Neuronal stem cell (in vitro differentiated cells): ENCODE measurements at regions not wholly inside any gene's neighbourhood (a gene's known extent, or its start where the extent isn't known, plus 50 kb on each side); places are given as distances from the start of the nearest gene placed in this dataset.

ENCODE experiments used
- DNase-seq: peaks from one replicate; pipeline ENCODE4 v3.0.0-alpha.2; 2013; ENCODE audit warnings: low spot score
- H2AFZ ChIP-seq: one replicate; pipeline ENCODE4 v1.6.1; 2013; ENCODE audit warnings: mild to moderate bottlenecking, low read length, inconsistent platforms
- H2AK5ac ChIP-seq: 2 replicates; pipeline ENCODE4 v1.6.1; 2013; ENCODE audit warnings: low read depth, mild to moderate bottlenecking, inconsistent platforms, low read length, moderate library complexity, mixed read lengths
- H2BK120ac ChIP-seq: 2 replicates; pipeline ENCODE4 v1.6.1; 2013; ENCODE audit warnings: low read depth, mild to moderate bottlenecking, inconsistent platforms, low read length, moderate library complexity, mixed read lengths
- H2BK12ac ChIP-seq: one replicate; pipeline ENCODE4 v1.6.1; 2013; ENCODE audit warnings: low read length, inconsistent platforms
- H2BK15ac ChIP-seq: 2 replicates; pipeline ENCODE4 v1.6.1; 2013; ENCODE audit warnings: mild to moderate bottlenecking, low read length, inconsistent platforms, mixed read lengths
- H2BK5ac ChIP-seq: one replicate; pipeline ENCODE4 v1.6.1; 2013; ENCODE audit warnings: inconsistent platforms, mild to moderate bottlenecking, low read length, moderate library complexity
- H3K14ac ChIP-seq: one replicate; pipeline ENCODE4 v1.6.1; 2013; ENCODE audit warnings: low read length, inconsistent platforms
- H3K18ac ChIP-seq: 2 replicates; pipeline ENCODE4 v1.6.1; 2013; ENCODE audit warnings: low read length, inconsistent platforms
- H3K23ac ChIP-seq: 2 replicates; pipeline ENCODE4 v1.6.1; 2013; ENCODE audit warnings: low read depth, mild to moderate bottlenecking, mixed read lengths, low read length, inconsistent platforms; ENCODE audit not compliant: poor library complexity
- H3K27ac ChIP-seq: replicated peaks from 3 replicates; pipeline ENCODE4 v1.5.1; 2013; ENCODE audit warnings: low read length, inconsistent platforms
- H3K27me3 ChIP-seq, 3 experiments: 2 replicates each; pipeline ENCODE4 v1.6.1; 2013; ENCODE audit warnings: low read length in 3 of 3, mild to moderate bottlenecking in 2 of 3, inconsistent platforms in 1 of 3, low read depth in 1 of 3, mixed read lengths in 1 of 3, moderate library complexity in 1 of 3; ENCODE audit not compliant: control insufficient read depth in 3 of 3, insufficient read depth in 3 of 3
- H3K36me3 ChIP-seq, 2 donors: replicated peaks in 1 of 2; 2 replicates each; pipeline ENCODE4 v1.6.1; 2013; ENCODE audit warnings: low read length in 2 of 2; ENCODE audit not compliant: control insufficient read depth in 2 of 2, insufficient read depth in 2 of 2
- H3K4ac ChIP-seq: 2 replicates; pipeline ENCODE4 v1.6.1; 2013; ENCODE audit warnings: inconsistent platforms, mild to moderate bottlenecking, low read length, moderate library complexity
- H3K4me1 ChIP-seq, 2 donors: 1 replicate in 1 of 2; 2 replicates in 1 of 2; pipeline ENCODE4 v1.6.1; 2013; ENCODE audit warnings: low read length in 2 of 2, low read depth in 1 of 2; ENCODE audit not compliant: control insufficient read depth in 2 of 2, insufficient read depth in 1 of 2
- H3K4me2 ChIP-seq: one replicate; pipeline ENCODE4 v1.6.1; 2013; ENCODE audit warnings: mild to moderate bottlenecking, low read length, inconsistent platforms; ENCODE audit not compliant: insufficient read depth, poor library complexity, severe bottlenecking
- H3K4me3 ChIP-seq, 2 donors: 2 replicates each; pipeline ENCODE4 v1.5.1; 2013; ENCODE audit warnings: low read length in 2 of 2, mild to moderate bottlenecking in 2 of 2, inconsistent platforms in 1 of 2, moderate library complexity in 1 of 2
- H3K79me1 ChIP-seq: one replicate; pipeline ENCODE4 v1.6.1; 2013; ENCODE audit warnings: low read depth, mild to moderate bottlenecking, inconsistent platforms, low read length, moderate library complexity
- H3K9ac ChIP-seq: one replicate; pipeline ENCODE4 v1.6.1; 2013; ENCODE audit warnings: mild to moderate bottlenecking, low read depth, low read length, inconsistent platforms; ENCODE audit not compliant: poor library complexity
- H3K9me3 ChIP-seq, 2 donors: replicated peaks in 1 of 2; 2 replicates each; pipeline versions ENCODE3 to v1.6.1; 2013; ENCODE audit warnings: low read length in 2 of 2, mild to moderate bottlenecking in 2 of 2, inconsistent platforms in 1 of 2, low read depth in 1 of 2, mixed read lengths in 1 of 2, moderate library complexity in 1 of 2; ENCODE audit not compliant: control insufficient read depth in 2 of 2, insufficient read depth in 1 of 2
- H4K8ac ChIP-seq: one replicate; pipeline ENCODE4 v1.6.1; 2013; ENCODE audit warnings: low read depth, mild to moderate bottlenecking, inconsistent platforms, low read length, moderate library complexity
- H4K91ac ChIP-seq: one replicate; pipeline ENCODE4 v1.6.1; 2013; ENCODE audit warnings: low read length, low read depth, mild to moderate bottlenecking, inconsistent platforms; ENCODE audit not compliant: poor library complexity
- WGBS, 2 donors: extraction: QIAGEN DNeasy Blood & Tissue Kit; methylation state at CpG; one replicate each; pipeline ENCODE4 v1.1.7; 2013; ENCODE audit warnings: missing lambda C conversion rate in 2 of 2, mixed read lengths in 1 of 2; ENCODE audit not compliant: insufficient read length in 2 of 2, insufficient replicate concordance in 1 of 2; ENCODE audit errors: extremely low coverage in 2 of 2; 5-methylcytosine and 5-hydroxymethylcytosine counted together

GRCh38 chr6:140985679-140986275 lies 1146.9 kb upstream of the GJE1 start:
- H3K18ac ChIP-seq, result no peak overlapping the region
- no peak overlapping the region for H2AK5ac ChIP-seq
- H3K9ac ChIP-seq, result no peak overlapping the region
- H2BK120ac ChIP-seq, result no peak overlapping the region
- no peak overlapping the region for H2BK15ac ChIP-seq
- no peak overlapping the region for H3K4me3 ChIP-seq
- no peaks in the 10 kb centered on the region for H3K36me3 ChIP-seq
- H4K91ac ChIP-seq, result no peak overlapping the region
- H2BK5ac ChIP-seq, result no peak overlapping the region
- H3K4me2 ChIP-seq, result no peak overlapping the region
- H3K14ac ChIP-seq, result no peak overlapping the region
- no peak overlapping the region for H3K23ac ChIP-seq
- no peak overlapping the region for H3K4ac ChIP-seq
- H3K27ac ChIP-seq, result no peak overlapping the region
- DNase-seq, result no peak
- no CpG with 5 or more reads among the region's 2 CpGs for WGBS, 2 donors
- no peak overlapping the region for H2AFZ ChIP-seq
- no peaks in the 10 kb centered on the region for H3K9me3 ChIP-seq
- H3K4me1 ChIP-seq, result no peaks in the 10 kb centered on the region
- no peaks in the 10 kb centered on the region for H3K27me3 ChIP-seq
- no peaks in the 10 kb centered on the region for H3K79me1 ChIP-seq
- H4K8ac ChIP-seq, result no peak overlapping the region
- H2BK12ac ChIP-seq, result no peak overlapping the region

- H3K4me1 ChIP-seq, result peaks cover 0 to 9% of the 10 kb centered on the region in 2 donors
- H3K18ac ChIP-seq, result no peak overlapping the region
- H3K9me3 ChIP-seq, result no peaks in the 10 kb centered on the region
- no peak overlapping the region for H2BK15ac ChIP-seq
- no CpG with 5 or more reads among the region's 6 CpGs for WGBS, 2 donors
- no peak for DNase-seq
- no peaks in the 10 kb centered on the region for H3K36me3 ChIP-seq
- no peak overlapping the region for H2BK12ac ChIP-seq
- no peak overlapping the region for H2AK5ac ChIP-seq
- no peak overlapping the region for H3K4me2 ChIP-seq
- H2BK5ac ChIP-seq, result no peak overlapping the region
- no peaks in the 10 kb centered on the region for H3K79me1 ChIP-seq
- peak overlapping the region; percentile 68 for H2AFZ ChIP-seq
- H3K4ac ChIP-seq, result no peak overlapping the region
- H3K4me3 ChIP-seq, result no peak overlapping the region
- H3K9ac ChIP-seq, result no peak overlapping the region
- no peak overlapping the region for H4K8ac ChIP-seq
- H3K14ac ChIP-seq, result no peak overlapping the region
- no peaks in the 10 kb centered on the region for H3K27me3 ChIP-seq
- H3K27ac ChIP-seq, result no peak overlapping the region
- H2BK120ac ChIP-seq, result no peak overlapping the region
- no peak overlapping the region for H4K91ac ChIP-seq
- H3K23ac ChIP-seq, result no peak overlapping the region
These were observed 1152.3 kb upstream of the GJE1 start for GRCh38 chr6:140980265-140980887.

GRCh38 chr6:140979642-140980091 lies 1153.1 kb upstream of the GJE1 start:
- H3K4me2 ChIP-seq, result no peak overlapping the region
- no peak overlapping the region for H2BK120ac ChIP-seq
- H3K9ac ChIP-seq, result no peak overlapping the region
- no peak overlapping the region for H3K14ac ChIP-seq
- WGBS, 2 donors, result no CpG with 5 or more reads among the region's 4 CpGs
- H3K23ac ChIP-seq, result no peak overlapping the region
- no peak overlapping the region for H2BK12ac ChIP-seq
- no peak overlapping the region for H2AK5ac ChIP-seq
- no peak overlapping the region for H4K91ac ChIP-seq
- no peak overlapping the region for H2BK15ac ChIP-seq
- H3K36me3 ChIP-seq, result no peaks in the 10 kb centered on the region
- peak overlapping the region; percentile 68 for H2AFZ ChIP-seq
- H3K4ac ChIP-seq, result no peak overlapping the region
- H3K4me1 ChIP-seq, result peaks cover 0 to 9% of the 10 kb centered on the region in 2 donors
- H3K9me3 ChIP-seq, result no peaks in the 10 kb centered on the region
- no peak overlapping the region for H3K4me3 ChIP-seq
- H3K27ac ChIP-seq, result no peak overlapping the region
- H4K8ac ChIP-seq, result no peak overlapping the region
- H2BK5ac ChIP-seq, result no peak overlapping the region
- DNase-seq, result no peak
- no peaks in the 10 kb centered on the region for H3K79me1 ChIP-seq
- no peaks in the 10 kb centered on the region for H3K27me3 ChIP-seq
- no peak overlapping the region for H3K18ac ChIP-seq

- Histone ChIP-seq H3K4ac (no peak overlapping the region), H4K91ac (no peak overlapping the region), H3K14ac (no peak overlapping the region), H3K4me2 (no peak overlapping the region), H2AFZ (no peak overlapping the region), H4K8ac (no peak overlapping the region), H2AK5ac (no peak overlapping the region), H3K4me3 (no peak overlapping the region), H3K36me3 (no peaks in the 10 kb centered on the region), H2BK5ac (no peak overlapping the region), H3K9ac (no peak overlapping the region), H2BK120ac (no peak overlapping the region), H3K4me1 (peaks cover 0 to 9% of the 10 kb centered on the region in 2 donors), H3K18ac (no peak overlapping the region), H2BK12ac (no peak overlapping the region), H3K27me3 (no peaks in the 10 kb centered on the region), H3K79me1 (no peaks in the 10 kb centered on the region), H3K23ac (no peak overlapping the region), H3K27ac (no peak overlapping the region), H2BK15ac (no peak overlapping the region), H3K9me3 (no peaks in the 10 kb centered on the region)
- no CpG with 5 or more reads among the region's 2 CpGs for WGBS, 2 donors
- no peak for DNase-seq
These were observed 1155.3 kb upstream of the GJE1 start for GRCh38 chr6:140977403-140977802.
